SK-N-SH (cell line): ENCODE measurements at regions not wholly inside any gene's neighbourhood (a gene's known extent, or its start where the extent isn't known, plus 50 kb on each side); places are given as distances from the start of the nearest gene placed in this dataset.
A peak's percentile ranks its signal among the peaks of the same experiment; 100 is the strongest.

Experiments used
- CTCF ChIA-PET: fragments of 300-600, 350-600 bp; formaldehyde crosslinking; extraction: SDS; loops from one replicate; lab custom pipeline; 2021; lab: Yijun Ruan, JAX
- POLR2A ChIA-PET: fragments of 350-600 bp; sonication (Branson Sonifier 250); formaldehyde crosslinking; extraction: SDS; loops from one replicate; lab custom pipeline; 2020; ENCODE audit warnings: antibody characterized with exemption, inconsistent platforms; lab: Yijun Ruan, JAX
- DNase-seq: peaks from one replicate; pipeline ENCODE4 v3.0.0; 2012
- H2AFZ ChIP-seq: fragments of 200-600 bp; sonication (generic); 2 replicates; pipeline ENCODE4 v1.8.1; 2016; ENCODE audit warnings: antibody characterized with exemption, mild to moderate bottlenecking, low read depth
- H3F3A ChIP-seq: fragments of 200-600 bp; sonication (generic); replicated peaks from 2 replicates; pipeline ENCODE3; 2016; ENCODE audit warnings: antibody characterized with exemption, mild to moderate bottlenecking; ENCODE audit not compliant: insufficient read depth
- H3K27ac ChIP-seq, 2 experiments: fragments of 200-500 bp in 1 of 2; fragments of 200-600 bp in 1 of 2; sonication (Bioruptor generic) in 1 of 2; sonication (generic), shearing (Covaris generic) in 1 of 2; 2 replicates each; pipeline versions ENCODE4 v1.5.1 to v1.6.1; 2014 to 2016; ENCODE audit warnings: low read depth in 2 of 2, inconsistent platforms in 1 of 2, low read length in 1 of 2, mild to moderate bottlenecking in 1 of 2, mixed read lengths in 1 of 2
- H3K27me3 ChIP-seq: fragments of 200-600 bp; sonication (generic), shearing (Covaris generic); 2 replicates; pipeline ENCODE4 v1.6.1; 2016; ENCODE audit warnings: mixed run types; ENCODE audit not compliant: insufficient read depth
- H3K36me3 ChIP-seq, 2 experiments: fragments of 200-500 bp in 1 of 2; fragments of 200-600 bp in 1 of 2; sonication (Bioruptor generic) in 1 of 2; sonication (generic) in 1 of 2; replicated peaks in 1 of 2; 2 replicates each; pipeline versions ENCODE3 to v1.5.1; 2014 to 2016; ENCODE audit warnings: low read length in 1 of 2, mild to moderate bottlenecking in 1 of 2; ENCODE audit not compliant: insufficient read depth in 2 of 2, control insufficient read depth in 1 of 2
- H3K4me1 ChIP-seq, 2 experiments: fragments of 200-500 bp in 1 of 2; fragments of 200-600 bp in 1 of 2; sonication (Bioruptor generic) in 1 of 2; sonication (generic), shearing (Covaris generic) in 1 of 2; 2 replicates each; pipeline versions ENCODE4 v1.5.1 to v1.6.1; 2014 to 2016; ENCODE audit warnings: low read depth in 1 of 2, low read length in 1 of 2, mixed run types in 1 of 2; ENCODE audit not compliant: insufficient read depth in 2 of 2, control insufficient read depth in 1 of 2
- H3K4me2 ChIP-seq: fragments of 200-600 bp; sonication (generic), shearing (Covaris generic); 2 replicates; pipeline ENCODE4 v1.6.1; 2017; ENCODE audit warnings: mixed run types
- H3K4me3 ChIP-seq, 2 experiments: fragments of 200-500 bp in 1 of 2; fragments of 200-600 bp in 1 of 2; sonication (Bioruptor generic) in 1 of 2; sonication (generic), shearing (Covaris generic) in 1 of 2; 2 replicates each; pipeline versions ENCODE4 v1.5.1 to v1.8.1; 2014 to 2016; ENCODE audit warnings: low read depth in 2 of 2, inconsistent platforms in 1 of 2, low read length in 1 of 2, mild to moderate bottlenecking in 1 of 2, mixed read lengths in 1 of 2, moderate library complexity in 1 of 2
- H3K79me2 ChIP-seq: fragments of 200-600 bp; sonication (generic); 2 replicates; pipeline ENCODE4 v1.8.1; 2017; ENCODE audit warnings: mild to moderate bottlenecking; ENCODE audit not compliant: insufficient read depth
- H3K9ac ChIP-seq: fragments of 200-600 bp; sonication (generic); 2 replicates; pipeline ENCODE4 v1.6.1; 2017; ENCODE audit warnings: mixed run types
- H3K9me2 ChIP-seq: fragments of 200-600 bp; sonication (generic); 2 replicates; pipeline ENCODE4 v1.6.1; 2017; ENCODE audit warnings: mixed run types
- H3K9me3 ChIP-seq: fragments of 200-600 bp; sonication (generic); 2 replicates; pipeline ENCODE4 v1.6.1; 2017; ENCODE audit warnings: mixed run types, mild to moderate bottlenecking, moderate library complexity
- H4K20me1 ChIP-seq: fragments of 200-600 bp; sonication (generic); 2 replicates; pipeline ENCODE4 v1.6.1; 2017; ENCODE audit warnings: mild to moderate bottlenecking, mixed run types; ENCODE audit not compliant: insufficient read depth
- CTCF ChIP-seq: fragments of 200-600 bp; sonication (generic); IDR thresholded peaks from 2 replicates; pipeline ENCODE4 v1.6.1; 2017; ENCODE audit warnings: antibody characterized with exemption, mild to moderate bottlenecking, moderate library complexity
- EZH2phosphoT487 ChIP-seq: fragments of 200-600 bp; sonication (generic); IDR thresholded peaks from 2 replicates; pipeline ENCODE4 v1.6.1; 2017; ENCODE audit warnings: low read depth, mixed run types, mild to moderate bottlenecking, antibody characterized with exemption, moderate library complexity, borderline replicate concordance
- FOSL2 ChIP-seq: IDR thresholded peaks from 2 replicates; pipeline ENCODE4 v1.4.0; 2012; ENCODE audit warnings: low read depth, mild to moderate bottlenecking, moderate library complexity, borderline replicate concordance
- FOXJ3 ChIP-seq: sonication (generic); formaldehyde crosslinking; IDR thresholded peaks from 2 replicates; pipeline ENCODE4 v1.5.1; 2020; ENCODE audit warnings: mild to moderate bottlenecking, missing genetic modification reagents
- GABPA ChIP-seq: IDR thresholded peaks from 2 replicates; pipeline ENCODE4 v1.4.0; 2012; ENCODE audit warnings: low read depth, mild to moderate bottlenecking
- GATA2 ChIP-seq: sonication (generic); formaldehyde crosslinking; IDR thresholded peaks from 2 replicates; pipeline ENCODE4 v1.5.0; 2020; ENCODE audit warnings: mild to moderate bottlenecking, missing genetic modification reagents
- MXI1 ChIP-seq: IDR thresholded peaks from 2 replicates; pipeline ENCODE4 v1.6.1; 2012; ENCODE audit warnings: mild to moderate bottlenecking, low read depth, low read length, improper control_type of control experiment
- NFIC ChIP-seq: IDR thresholded peaks from 2 replicates; pipeline ENCODE4 v1.4.0; 2012; ENCODE audit warnings: borderline replicate concordance
- PBX3 ChIP-seq: IDR thresholded peaks from 2 replicates; pipeline ENCODE4; 2012
- RFX5 ChIP-seq: IDR thresholded peaks from 2 replicates; pipeline ENCODE4 v1.6.1; 2012; ENCODE audit warnings: mild to moderate bottlenecking, improper control_type of control experiment, low read length
- RXRA ChIP-seq: IDR thresholded peaks from 2 replicates; pipeline ENCODE4 v1.4.0; 2012; ENCODE audit warnings: low read depth, mild to moderate bottlenecking, borderline replicate concordance
- TCF12 ChIP-seq: IDR thresholded peaks from 2 replicates; pipeline ENCODE4 v1.4.0; 2012
- TEAD4 ChIP-seq: IDR thresholded peaks from 2 replicates; pipeline ENCODE4 v1.4.0; 2012; ENCODE audit warnings: mild to moderate bottlenecking, borderline replicate concordance; ENCODE audit not compliant: insufficient read depth
- USF1 ChIP-seq: IDR thresholded peaks from 2 replicates; pipeline ENCODE4 v1.4.0; 2012; ENCODE audit warnings: low read depth, borderline replicate concordance
- WGBS: methylation state at CpG from one replicate; pipeline ENCODE4 v1.1.6; 2017; ENCODE audit warnings: low lambda C conversion rate; 5-methylcytosine and 5-hydroxymethylcytosine counted together

GRCh38 chr1:240706150-240706935, 94.4 kb upstream of the GREM2 start (continued):
- TF ChIP-seq GATA2 (CRISPR knock-in tag) (no peak), MXI1 (no peak), PBX3 (peak; percentile 92), USF1 (no peak), GABPA (no peak), FOXJ3 (no peak), RFX5 (no peak), TEAD4 (peak; percentile 72), EZH2phosphoT487 (no peak)

- no peaks in the 10 kb centered on the region for H3K9me3 ChIP-seq
- H3K79me2 ChIP-seq, result no peaks in the 10 kb centered on the region
- H3K27me3 ChIP-seq, result no peaks in the 10 kb centered on the region
- peaks cover 5% of the 10 kb centered on the region in 2 experiments; a peak in 2 of 4 replicates for H3K4me1 ChIP-seq
- peaks cover 24% of the 10 kb centered on the region for H3F3A ChIP-seq
- H3K4me3 ChIP-seq, result peak overlapping the region in 1 of 2 experiments; percentile 29; a peak in 1 of 4 replicates
- no peaks in the 10 kb centered on the region for H3K9me2 ChIP-seq
- TF ChIP-seq FOSL2 (peak; percentile 32; the same call in 1 of the 2 replicates), TCF12 (peak; percentile 36; the same call in 1 of the 2 replicates), NFIC (peak; percentile 47; the same call in 1 of the 2 replicates), RXRA (no peak), CTCF (no peak)
- no peak overlapping the region for H2AFZ ChIP-seq
- no peak overlapping the region for H3K9ac ChIP-seq
- H3K4me2 ChIP-seq, result peak overlapping the region; percentile 60
- ChIA-PET CTCF (interaction anchor here (0.7 kb wide), 1 partner anchor 258 kb away, joined by 3 read pairs; no protein-coding TSS in a partner anchor), POLR2A (no interaction called here)
- no peaks in the 10 kb centered on the region for H4K20me1 ChIP-seq
- no peak for DNase-seq
- peak overlapping the region; percentile 59 to 73; a peak in 3 of 4 replicates for H3K27ac ChIP-seq
- WGBS, result 32% methylated on average over 3 of the region's 3 CpGs
- no peaks in the 10 kb centered on the region for H3K36me3 ChIP-seq
Measured at GRCh38 chr1:240705579-240705978, 93.6 kb upstream of the GREM2 start.
